Mucosa of gallbladder (tissue), 1 donor: ENCODE measurements at regions not wholly inside any gene's neighbourhood (a gene's known extent, or its start where the extent isn't known, plus 50 kb on each side); places are given as distances from the start of the nearest gene placed in this dataset.

Source experiments
- DNase-seq: peaks from one replicate; pipeline ENCODE4 v3.0.0-alpha.2; 2020; ENCODE audit warnings: low spot score
- donor health status: DM: no; HTN: no; CAD: no.

DNA sequence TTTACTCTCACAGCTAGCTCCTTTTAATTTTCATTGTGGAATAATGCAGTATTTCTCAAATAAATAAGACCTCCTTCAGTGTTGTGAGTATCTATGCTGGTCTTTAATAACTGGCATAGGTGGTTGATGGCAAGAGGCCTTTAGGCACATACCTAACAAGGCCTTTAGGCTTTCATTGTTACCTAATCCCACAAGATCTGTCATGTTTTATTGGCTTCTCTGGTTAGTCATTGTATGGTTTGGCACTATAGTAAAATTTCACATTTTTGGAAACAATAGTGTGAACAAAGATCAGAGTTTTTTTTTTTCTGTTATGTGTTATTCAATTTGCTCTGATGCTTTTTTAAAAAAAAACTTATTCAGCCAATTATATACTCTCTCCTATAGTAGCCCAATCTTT is 89.8 kb upstream of the NEUROD1 start:
- no peak for DNase-seq

DNA sequence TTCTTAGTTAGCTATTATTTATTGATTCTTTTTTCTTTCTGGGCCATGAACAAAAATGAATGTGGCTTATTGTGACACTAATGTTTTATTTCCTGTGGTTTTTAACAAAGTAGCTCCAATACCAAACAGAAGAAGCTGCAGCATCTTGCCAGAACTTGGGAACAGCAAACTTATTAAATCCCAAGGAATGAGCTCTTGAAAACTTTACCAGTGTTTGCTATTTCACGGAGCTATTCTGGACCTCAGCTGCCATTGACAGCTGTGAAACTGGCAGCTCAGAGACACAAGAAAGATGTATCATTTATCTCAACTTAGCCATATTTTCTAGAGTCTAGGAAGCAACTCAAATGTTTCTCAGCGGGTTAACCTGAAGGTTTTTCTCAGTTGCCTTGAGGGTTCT is 91.0 kb upstream of the NEUROD1 start:
- DNase-seq: no peak

DNA sequence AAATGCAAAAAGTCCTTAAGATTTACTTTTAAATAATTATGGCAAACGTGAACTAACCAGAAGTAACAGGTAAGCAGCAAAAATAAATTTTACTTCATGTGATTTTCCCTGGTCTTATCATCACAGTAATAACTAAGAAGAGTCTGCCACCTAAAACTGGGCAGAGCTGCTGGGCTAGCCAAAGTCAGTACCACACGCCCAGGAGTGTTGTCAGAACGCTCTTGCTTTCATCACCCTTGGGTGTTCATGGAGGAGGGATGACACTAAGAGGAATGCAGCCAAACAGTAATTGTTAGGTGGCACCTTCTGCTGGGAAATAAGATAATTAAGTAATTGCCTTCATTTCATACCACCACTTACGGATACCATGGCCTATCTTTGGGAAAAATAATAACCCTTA is 92.0 kb upstream of the NEUROD1 start:
- no peak for DNase-seq

DNA sequence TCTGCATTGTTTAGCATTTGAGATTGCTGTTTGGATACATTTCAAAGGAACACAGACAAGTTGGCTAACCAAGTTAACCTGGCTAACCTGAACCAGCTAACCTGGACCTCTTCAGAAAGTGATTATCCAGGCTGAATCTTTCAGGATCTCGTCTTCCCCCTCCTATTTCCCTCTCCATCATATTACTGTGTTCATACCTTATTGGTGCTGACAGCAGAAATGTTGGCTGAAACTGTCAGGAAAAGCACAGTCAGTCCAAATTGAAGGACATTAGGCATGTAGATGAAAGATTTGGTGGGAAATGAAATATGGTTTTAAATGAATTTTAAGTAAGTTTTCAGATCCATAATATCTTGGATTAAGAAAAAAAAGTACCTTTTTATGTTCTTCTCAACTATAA is 92.5 kb upstream of the NEUROD1 start:
- no peak for DNase-seq

GRCh38 chr2:181774685-181775084 is 94.4 kb upstream of the NEUROD1 start:
- no peak for DNase-seq

- no peak for DNase-seq
These were observed 96.0 kb upstream of the NEUROD1 start for GRCh38 chr2:181776336-181776735.

DNA sequence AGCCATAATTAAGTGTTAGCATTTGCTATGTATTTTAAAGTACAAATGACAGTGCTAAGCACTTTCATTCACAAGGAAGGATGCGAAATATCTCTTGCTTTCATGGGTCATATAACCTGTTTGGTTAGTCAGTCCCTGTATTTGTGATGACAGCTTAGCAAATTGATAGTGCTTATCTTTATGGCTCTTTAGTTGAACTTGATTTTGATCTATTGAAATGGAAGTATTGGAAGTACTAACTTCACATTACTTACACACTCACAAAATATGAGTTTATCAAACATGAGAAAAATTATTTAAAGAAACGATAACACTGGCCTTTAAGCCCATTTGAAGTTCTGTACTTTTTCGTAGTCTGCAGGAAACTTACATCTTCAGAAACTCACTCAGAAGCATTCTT is 97.4 kb upstream of the NEUROD1 start:
- no peak for DNase-seq

- DNase-seq: no peak
These were observed 98.4 kb upstream of the NEUROD1 start for GRCh38 chr2:181778621-181779201.

- no peak for DNase-seq
These were observed 99.1 kb upstream of the NEUROD1 start for GRCh38 chr2:181779288-181780021.

GRCh38 chr2:181780047-181780651 is 99.8 kb upstream of the NEUROD1 start:
- no peak for DNase-seq

- DNase-seq: no peak
These were observed 100.3 kb upstream of the NEUROD1 start for GRCh38 chr2:181780657-181781056.

GRCh38 chr2:181781078-181781786 is 100.9 kb upstream of the NEUROD1 start:
- no peak for DNase-seq

DNA sequence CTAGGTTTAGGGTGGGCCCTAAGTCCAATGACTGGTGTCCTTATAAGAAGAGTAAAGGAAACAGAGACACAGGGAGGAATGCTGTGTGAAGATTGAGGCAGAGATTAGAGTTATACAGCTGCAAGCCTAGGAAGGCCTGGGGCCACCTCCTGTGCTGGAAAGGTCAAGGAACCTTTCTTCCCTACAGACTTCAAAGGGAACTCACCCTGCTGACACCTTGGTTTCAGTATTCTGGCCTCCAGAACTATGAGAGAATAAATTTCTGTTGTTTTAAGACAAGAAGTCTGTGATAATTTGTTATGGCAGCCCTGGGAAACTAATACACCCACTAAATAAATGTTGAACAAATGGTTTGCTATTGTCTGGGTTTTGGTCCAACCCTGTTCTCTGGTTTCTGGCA is 102.3 kb upstream of the NEUROD1 start:
- DNase-seq: no peak

DNA sequence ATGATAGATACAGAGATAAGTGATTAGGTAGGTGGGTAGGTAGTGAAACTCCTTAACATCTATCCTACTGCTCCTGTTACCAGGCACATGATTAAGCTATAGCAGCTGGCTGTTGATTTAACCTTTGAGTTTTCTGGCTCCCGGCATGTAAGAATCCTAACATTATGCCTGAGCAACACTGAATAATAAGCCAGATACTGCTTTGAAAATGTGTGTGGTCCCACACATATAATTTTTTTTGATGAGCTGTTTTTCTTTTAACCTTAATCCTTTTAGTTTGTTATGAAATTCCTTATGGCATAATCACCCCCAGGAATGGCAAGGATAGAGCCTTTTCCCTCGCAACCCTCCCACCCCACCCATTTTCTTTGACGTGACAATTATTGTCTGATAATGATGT is 104.2 kb upstream of the NEUROD1 start:
- DNase-seq: no peak

- no peak for DNase-seq
These were observed 105.5 kb upstream of the NEUROD1 start for GRCh38 chr2:181785691-181786344.

- DNase-seq: no peak
These were observed 104.9 kb upstream of the ITPRID2 start for GRCh38 chr2:181786371-181787228.

DNA sequence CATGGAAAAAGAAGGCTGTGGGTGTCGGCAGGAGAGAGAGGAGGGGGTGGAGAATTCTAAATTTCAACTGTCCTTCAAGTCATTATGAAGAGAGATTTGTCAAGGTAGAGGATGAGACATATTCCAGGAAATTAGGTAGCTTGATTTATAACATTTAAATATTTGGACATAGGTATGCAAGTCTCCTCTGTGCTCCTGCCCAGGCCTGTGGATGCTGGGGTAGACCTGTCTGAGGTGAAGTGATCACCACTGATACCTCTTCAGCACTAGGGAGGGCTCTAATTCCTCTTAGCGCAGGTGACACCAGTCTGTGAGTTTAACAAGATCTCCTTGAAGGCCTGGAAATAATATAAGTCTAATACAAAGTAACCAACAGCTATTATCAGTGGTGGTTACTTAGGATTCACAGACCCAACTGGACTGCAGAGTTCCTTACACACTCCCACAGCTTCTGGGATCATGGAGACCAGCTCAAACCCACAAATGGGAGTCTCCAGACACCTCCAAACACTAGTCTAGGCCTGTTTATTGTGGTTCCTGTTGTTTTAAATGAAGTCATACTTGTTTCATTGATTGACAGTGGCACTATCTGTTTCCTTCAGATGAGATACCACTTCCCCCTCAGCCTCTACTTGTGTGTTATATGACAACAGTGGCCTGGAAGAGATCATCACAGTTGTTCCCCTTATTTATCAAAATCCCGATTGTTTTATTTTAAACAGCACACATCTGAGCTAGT is 104.1 kb upstream of the ITPRID2 start:
- no peak for DNase-seq

DNA sequence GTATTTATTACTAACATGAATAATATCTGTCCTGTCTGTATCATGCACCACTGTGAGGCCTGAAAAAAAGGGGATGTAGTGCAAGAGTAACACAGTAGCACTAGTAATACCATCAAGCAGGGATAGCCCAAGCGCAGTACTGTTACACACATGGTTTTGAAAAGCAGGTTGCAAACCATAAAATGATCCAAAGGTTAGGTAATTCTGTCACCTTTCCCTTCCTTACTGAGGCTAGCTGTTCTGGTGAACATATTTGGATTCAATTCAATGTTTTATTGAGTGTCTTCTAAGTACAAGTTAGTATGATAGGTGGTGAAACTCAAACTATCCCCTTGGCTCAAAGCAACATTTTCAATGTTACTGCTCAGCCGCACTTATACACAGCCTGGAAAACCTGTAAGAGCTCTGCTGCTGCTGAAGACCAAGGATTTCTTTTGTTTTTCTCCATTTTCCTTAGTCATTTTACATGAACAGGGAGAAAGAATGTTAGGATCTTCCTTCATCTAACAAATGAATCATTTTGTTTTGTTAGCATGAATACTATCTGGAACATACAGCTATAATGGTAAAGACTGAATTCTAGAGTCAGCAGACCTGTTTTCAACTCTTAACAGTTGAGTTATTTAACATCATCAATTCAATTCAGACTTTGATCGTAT is 102.5 kb upstream of the ITPRID2 start:
- no peak for DNase-seq

DNA sequence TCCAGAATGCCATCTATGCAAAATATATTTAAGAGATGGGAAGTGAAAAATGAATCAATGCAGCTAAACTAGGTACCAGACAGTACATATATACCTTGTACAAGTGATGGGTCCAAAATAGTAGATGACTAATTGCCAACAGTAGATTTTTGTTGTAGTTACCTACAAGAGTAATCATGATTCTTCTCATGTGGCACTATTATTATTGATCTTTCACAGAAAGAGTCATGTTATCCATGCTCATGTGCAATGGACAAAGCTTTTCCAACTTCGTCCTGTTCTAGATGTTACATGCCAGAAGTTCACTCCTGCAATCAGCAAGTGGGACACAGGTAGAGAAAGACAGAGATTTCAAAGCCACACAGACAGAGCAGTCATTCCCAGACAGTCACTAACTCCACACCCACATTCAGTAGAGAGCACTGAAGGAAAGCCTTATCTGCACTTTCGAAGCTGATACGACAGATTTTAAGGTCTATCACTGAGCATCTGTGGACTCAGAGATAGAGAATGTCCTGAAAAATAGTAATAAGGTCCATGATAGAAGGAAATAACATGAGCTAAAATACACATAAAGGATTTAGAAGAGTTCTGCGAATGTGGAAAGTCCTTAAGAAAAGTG is 101.6 kb upstream of the ITPRID2 start:
- DNase-seq: no peak
